GM23338 (cell line): ENCODE measurements at regions not wholly inside any gene's neighbourhood (a gene's known extent, or its start where the extent isn't known, plus 50 kb on each side); places are given as distances from the start of the nearest gene placed in this dataset.

Source experiments
- CREB1 ChIP-seq: fragments of 250-450 bp; sonication (Bioruptor Pico); IDR thresholded peaks from 2 replicates; pipeline ENCODE4 v1.5.0; 2020; ENCODE audit warnings: low read depth, mild to moderate bottlenecking, moderate library complexity
- EZH2 ChIP-seq: fragments of 200-600 bp; sonication (generic); IDR thresholded peaks from one replicate; pipeline ENCODE4 v1.8.0; 2017; ENCODE audit warnings: antibody characterized with exemption, mild to moderate bottlenecking, low read depth; ENCODE audit not compliant: unreplicated experiment
- POLR2AphosphoS5 ChIP-seq: IDR thresholded peaks from 2 replicates; pipeline ENCODE4 v1.6.1; 2016; ENCODE audit warnings: antibody characterized with exemption, low read depth
- TF ChIP-seq, protein P1 (sequence below), 2 experiments: fragments of 200-600 bp in 1 of 2; sonication (generic) in 1 of 2; conservative IDR thresholded peaks; 2 replicates each; pipeline versions ENCODE4 v1.5.1 to v1.6.1; 2016 to 2017; ENCODE audit warnings: antibody characterized with exemption in 2 of 2, low read depth in 2 of 2, mild to moderate bottlenecking in 2 of 2, moderate library complexity in 1 of 2

DNA sequence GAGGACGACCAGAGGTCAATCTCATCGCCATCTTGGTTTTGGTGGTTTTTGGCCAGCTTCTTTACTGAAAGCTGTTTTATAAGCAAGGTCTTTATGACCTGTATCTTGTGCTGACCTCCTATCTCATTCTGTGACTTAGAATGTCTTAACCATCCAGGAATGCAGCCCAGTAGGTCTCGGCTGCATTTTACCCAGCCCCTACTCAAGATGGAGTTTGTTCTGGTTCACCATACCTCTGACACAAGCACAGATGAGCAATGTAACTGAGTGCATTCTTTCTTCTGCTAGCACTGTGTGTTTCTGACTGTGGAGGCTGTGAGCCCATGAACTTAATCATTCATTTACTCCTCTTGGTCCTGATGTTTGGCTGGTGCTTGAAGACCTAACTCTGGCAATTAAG, 794.5 kb upstream of the CELF2 start:
- TF ChIP-seq, protein P1, sequence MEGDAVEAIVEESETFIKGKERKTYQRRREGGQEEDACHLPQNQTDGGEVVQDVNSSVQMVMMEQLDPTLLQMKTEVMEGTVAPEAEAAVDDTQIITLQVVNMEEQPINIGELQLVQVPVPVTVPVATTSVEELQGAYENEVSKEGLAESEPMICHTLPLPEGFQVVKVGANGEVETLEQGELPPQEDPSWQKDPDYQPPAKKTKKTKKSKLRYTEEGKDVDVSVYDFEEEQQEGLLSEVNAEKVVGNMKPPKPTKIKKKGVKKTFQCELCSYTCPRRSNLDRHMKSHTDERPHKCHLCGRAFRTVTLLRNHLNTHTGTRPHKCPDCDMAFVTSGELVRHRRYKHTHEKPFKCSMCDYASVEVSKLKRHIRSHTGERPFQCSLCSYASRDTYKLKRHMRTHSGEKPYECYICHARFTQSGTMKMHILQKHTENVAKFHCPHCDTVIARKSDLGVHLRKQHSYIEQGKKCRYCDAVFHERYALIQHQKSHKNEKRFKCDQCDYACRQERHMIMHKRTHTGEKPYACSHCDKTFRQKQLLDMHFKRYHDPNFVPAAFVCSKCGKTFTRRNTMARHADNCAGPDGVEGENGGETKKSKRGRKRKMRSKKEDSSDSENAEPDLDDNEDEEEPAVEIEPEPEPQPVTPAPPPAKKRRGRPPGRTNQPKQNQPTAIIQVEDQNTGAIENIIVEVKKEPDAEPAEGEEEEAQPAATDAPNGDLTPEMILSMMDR (conservative IDR thresholded peaks at IDR 0.05; ENCODE audit: low read depth in 2 of 2) = no peak
- TF ChIP-seq CREB1 (CRISPR knock-in tag) = no peak
- no peak for TF ChIP-seq POLR2AphosphoS5
- no peak for TF ChIP-seq EZH2
